ENCODE measurements at regions not wholly inside any gene's neighbourhood (a gene's known extent, or its start where the extent isn't known, plus 50 kb on each side); places are given as distances from the start of the nearest gene placed in this dataset.

DNA sequence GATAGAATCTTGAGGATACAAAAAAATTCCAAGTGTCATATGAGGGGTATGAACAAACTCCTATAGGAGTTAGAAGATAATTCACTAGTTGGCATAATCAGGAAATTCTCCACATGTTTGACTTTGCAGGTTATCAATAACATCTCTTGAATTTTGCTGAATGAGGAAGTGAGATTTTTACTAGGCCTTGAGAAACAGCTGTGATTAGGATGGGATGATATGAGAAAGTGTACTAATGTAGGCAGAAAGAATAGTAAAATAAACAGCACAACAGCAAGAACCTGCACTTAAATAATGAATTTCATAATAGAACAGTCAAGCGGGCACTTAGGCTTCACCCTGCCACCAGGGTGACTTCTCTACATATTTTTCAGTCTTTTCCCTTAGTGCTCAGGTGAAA, 570.8 kb upstream of the CRIM1 start:
- Histone ChIP-seq H3K36me3 (ENCODE audit: insufficient read depth, low read length) (no peaks in the 10 kb centered on the region), H3K4me2 (ENCODE audit: low read depth, low read length, poor library complexity, severe bottlenecking) (no peak overlapping the region), H3K4me1 (ENCODE audit: insufficient read depth, low read length, poor library complexity, severe bottlenecking) (no peaks in the 10 kb centered on the region), H4K20me1 (ENCODE audit: insufficient read depth, low read length, poor library complexity, severe bottlenecking) (no peaks in the 10 kb centered on the region), H3K27me3 (ENCODE audit: insufficient read depth, low read length, poor library complexity, severe bottlenecking) (no peaks in the 10 kb centered on the region), H3K9me2 (replicated peaks; ENCODE audit: low read depth, low read length) (no peaks in the 10 kb centered on the region), H3F3A (ENCODE audit: low read depth) (no peaks in the 10 kb centered on the region), H3K9me3 (ENCODE audit: insufficient read depth, low read depth, low read length) (peaks cover 3% of the 10 kb centered on the region; the same call in 1 of the 2 replicates), H3K9ac (ENCODE audit: low read depth, low read length, poor library complexity, severe bottlenecking) (no peak overlapping the region), H3K79me2 (ENCODE audit: insufficient read depth, low read length) (no peaks in the 10 kb centered on the region), H2AFZ (ENCODE audit: low read length) (no peak overlapping the region), H3K4me3 (ENCODE audit: low read length, poor library complexity, severe bottlenecking) (no peak overlapping the region)
- no peak for TF ChIP-seq EZH2phosphoT487 (IDR thresholded peaks at IDR 0.05; ENCODE audit: borderline replicate concordance)
- TF ChIP-seq, protein P1, sequence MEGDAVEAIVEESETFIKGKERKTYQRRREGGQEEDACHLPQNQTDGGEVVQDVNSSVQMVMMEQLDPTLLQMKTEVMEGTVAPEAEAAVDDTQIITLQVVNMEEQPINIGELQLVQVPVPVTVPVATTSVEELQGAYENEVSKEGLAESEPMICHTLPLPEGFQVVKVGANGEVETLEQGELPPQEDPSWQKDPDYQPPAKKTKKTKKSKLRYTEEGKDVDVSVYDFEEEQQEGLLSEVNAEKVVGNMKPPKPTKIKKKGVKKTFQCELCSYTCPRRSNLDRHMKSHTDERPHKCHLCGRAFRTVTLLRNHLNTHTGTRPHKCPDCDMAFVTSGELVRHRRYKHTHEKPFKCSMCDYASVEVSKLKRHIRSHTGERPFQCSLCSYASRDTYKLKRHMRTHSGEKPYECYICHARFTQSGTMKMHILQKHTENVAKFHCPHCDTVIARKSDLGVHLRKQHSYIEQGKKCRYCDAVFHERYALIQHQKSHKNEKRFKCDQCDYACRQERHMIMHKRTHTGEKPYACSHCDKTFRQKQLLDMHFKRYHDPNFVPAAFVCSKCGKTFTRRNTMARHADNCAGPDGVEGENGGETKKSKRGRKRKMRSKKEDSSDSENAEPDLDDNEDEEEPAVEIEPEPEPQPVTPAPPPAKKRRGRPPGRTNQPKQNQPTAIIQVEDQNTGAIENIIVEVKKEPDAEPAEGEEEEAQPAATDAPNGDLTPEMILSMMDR (conservative IDR thresholded peaks at IDR 0.05; ENCODE audit: low read length), result no peak

DNA sequence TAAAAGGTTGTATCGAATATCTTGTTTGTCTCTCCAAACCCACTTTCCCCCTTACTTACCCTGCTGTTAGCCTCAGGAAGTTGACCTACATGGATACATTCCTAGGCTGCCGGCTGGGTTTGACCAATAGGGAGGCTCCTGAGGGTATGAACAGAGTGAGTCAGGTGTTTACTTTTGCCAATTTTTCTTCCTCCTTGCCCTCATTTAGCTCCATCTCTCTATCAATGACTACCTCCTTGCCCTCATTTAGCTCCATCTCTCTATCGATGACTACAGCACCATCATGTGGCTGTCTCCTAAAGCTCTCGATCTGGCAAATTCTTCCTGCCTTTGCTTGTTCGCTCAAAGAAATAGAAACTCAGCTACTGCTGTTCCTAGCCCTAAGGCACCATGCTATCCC, 571.9 kb upstream of the CRIM1 start:
- TF ChIP-seq EZH2phosphoT487 (IDR thresholded peaks at IDR 0.05; ENCODE audit: borderline replicate concordance), result no peak
- TF ChIP-seq, protein P1 (conservative IDR thresholded peaks at IDR 0.05; ENCODE audit: low read length), result no peak
- Histone ChIP-seq H4K20me1 (ENCODE audit: insufficient read depth, low read length, poor library complexity, severe bottlenecking) (no peaks in the 10 kb centered on the region), H3K4me2 (ENCODE audit: low read depth, low read length, poor library complexity, severe bottlenecking) (no peak overlapping the region), H3K4me3 (ENCODE audit: low read length, poor library complexity, severe bottlenecking) (no peak overlapping the region), H3K9me2 (replicated peaks; ENCODE audit: low read depth, low read length) (no peaks in the 10 kb centered on the region), H3K79me2 (ENCODE audit: insufficient read depth, low read length) (no peaks in the 10 kb centered on the region), H3F3A (ENCODE audit: low read depth) (no peaks in the 10 kb centered on the region), H3K4me1 (ENCODE audit: insufficient read depth, low read length, poor library complexity, severe bottlenecking) (no peaks in the 10 kb centered on the region), H2AFZ (ENCODE audit: low read length) (no peak overlapping the region), H3K27me3 (ENCODE audit: insufficient read depth, low read length, poor library complexity, severe bottlenecking) (no peaks in the 10 kb centered on the region), H3K9ac (ENCODE audit: low read depth, low read length, poor library complexity, severe bottlenecking) (no peak overlapping the region), H3K9me3 (ENCODE audit: insufficient read depth, low read depth, low read length) (peaks cover 3% of the 10 kb centered on the region; the same call in 1 of the 2 replicates), H3K36me3 (ENCODE audit: insufficient read depth, low read length) (no peaks in the 10 kb centered on the region)

DNA sequence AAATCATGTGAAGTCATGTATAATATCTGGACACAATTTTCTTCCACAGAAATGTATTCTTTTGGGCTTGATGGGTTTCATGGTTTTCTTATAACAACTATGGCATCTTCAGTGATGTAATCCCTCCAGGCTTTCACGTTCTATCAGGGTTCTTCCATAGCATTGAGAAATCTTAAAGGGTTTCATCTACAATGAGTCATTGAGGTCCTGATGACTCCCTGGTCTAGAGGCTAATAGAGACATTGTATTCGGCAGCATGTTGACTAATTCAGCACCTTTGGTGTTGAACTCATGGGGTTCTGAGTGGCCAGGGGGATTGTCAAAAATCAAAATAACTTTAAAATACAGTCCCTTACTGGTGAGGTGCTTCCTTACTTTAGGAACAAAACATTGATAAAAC, 614.0 kb upstream of the CRIM1 start:
- Histone ChIP-seq H3K9me3 (ENCODE audit: insufficient read depth, low read depth, low read length) (no peaks in the 10 kb centered on the region), H4K20me1 (ENCODE audit: insufficient read depth, low read length, poor library complexity, severe bottlenecking) (no peaks in the 10 kb centered on the region), H3K27me3 (ENCODE audit: insufficient read depth, low read length, poor library complexity, severe bottlenecking) (no peaks in the 10 kb centered on the region), H3F3A (ENCODE audit: low read depth) (no peaks in the 10 kb centered on the region), H3K36me3 (ENCODE audit: insufficient read depth, low read length) (no peaks in the 10 kb centered on the region), H2AFZ (ENCODE audit: low read length) (no peak overlapping the region), H3K9me2 (replicated peaks; ENCODE audit: low read depth, low read length) (no peaks in the 10 kb centered on the region), H3K79me2 (ENCODE audit: insufficient read depth, low read length) (no peaks in the 10 kb centered on the region), H3K4me3 (ENCODE audit: low read length, poor library complexity, severe bottlenecking) (no peak overlapping the region), H3K9ac (ENCODE audit: low read depth, low read length, poor library complexity, severe bottlenecking) (no peak overlapping the region), H3K4me1 (ENCODE audit: insufficient read depth, low read length, poor library complexity, severe bottlenecking) (no peaks in the 10 kb centered on the region), H3K4me2 (ENCODE audit: low read depth, low read length, poor library complexity, severe bottlenecking) (no peak overlapping the region)
- TF ChIP-seq, protein P1 (conservative IDR thresholded peaks at IDR 0.05; ENCODE audit: low read length), result no peak
- no peak for TF ChIP-seq EZH2phosphoT487 (IDR thresholded peaks at IDR 0.05; ENCODE audit: borderline replicate concordance)
